Motor neuron (in vitro differentiated cells): ENCODE measurements at regions not wholly inside any gene's neighbourhood (a gene's known extent, or its start where the extent isn't known, plus 50 kb on each side); places are given as distances from the start of the nearest gene placed in this dataset.

Experiments
- ATAC-seq, 8 experiments: fragments of 200-7000 bp; cut with Tn5 transposase; replicated peaks in 6 of 8; 2 replicates each; pipeline ENCODE4 v1.8.0; 2021; ENCODE audit warnings: mild to moderate bottlenecking in 8 of 8, moderate library complexity in 8 of 8
- H3K27ac ChIP-seq, 2 donors: fragments of 250-450 bp; sonication (Bioruptor Pico); 2 replicates each; pipeline ENCODE4 v1.9.0; 2021; ENCODE audit warnings: antibody characterized with exemption in 2 of 2, mild to moderate bottlenecking in 2 of 2, moderate library complexity in 1 of 2
- H3K4me1 ChIP-seq, 2 donors: fragments of 250-450 bp; sonication (Bioruptor Pico); replicated peaks in 1 of 2; 2 replicates each; pipeline ENCODE4 v1.6.1; 2021; ENCODE audit warnings: antibody characterized with exemption in 2 of 2, mild to moderate bottlenecking in 2 of 2, moderate library complexity in 1 of 2
- H3K4me3 ChIP-seq, 5 donors: fragments of 250-450 bp; sonication (Bioruptor Pico); 2 replicates each; pipeline ENCODE4 v1.9.0; 2021; ENCODE audit warnings: antibody characterized with exemption in 5 of 5, mild to moderate bottlenecking in 5 of 5, moderate library complexity in 4 of 5
- WGBS, 10 experiments: fragments of 450-650 bp; shearing (Covaris generic); methylation state at CpG; one replicate each; pipeline ENCODE4 v1.0.0; 2022; 5-methylcytosine and 5-hydroxymethylcytosine counted together
- in situ Hi-C, 9 experiments: fragments of 400-800 bp; cut with MboI; loops; one replicate each; pipeline ENCODE4 v1.15.0; 2021; ENCODE audit warnings: low sequenced_read_pairs in 9 of 9, low pct_unique_long_range_greater_than_20kb in 2 of 9; ENCODE audit not compliant: unreplicated experiment in 9 of 9

- in situ Hi-C loops: no loop called here
- H3K4me1 ChIP-seq: peaks cover 9 to 10% of the 10 kb centered on the region in 2 donors
- ATAC-seq: peak; percentile 45 to 99 (median 93)
- H3K27ac ChIP-seq: no peak overlapping the region
- 5 to 80% (median 26%) methylated on average over 1 to 7 of the region's 7 CpGs; no CpG with 5 or more reads in 1 of the 10 experiments for WGBS, 10 experiments
- no peak overlapping the region for H3K4me3 ChIP-seq
These were observed 319.6 kb upstream of the HS3ST1 start for GRCh38 chr4:11748164-11748872.

DNA sequence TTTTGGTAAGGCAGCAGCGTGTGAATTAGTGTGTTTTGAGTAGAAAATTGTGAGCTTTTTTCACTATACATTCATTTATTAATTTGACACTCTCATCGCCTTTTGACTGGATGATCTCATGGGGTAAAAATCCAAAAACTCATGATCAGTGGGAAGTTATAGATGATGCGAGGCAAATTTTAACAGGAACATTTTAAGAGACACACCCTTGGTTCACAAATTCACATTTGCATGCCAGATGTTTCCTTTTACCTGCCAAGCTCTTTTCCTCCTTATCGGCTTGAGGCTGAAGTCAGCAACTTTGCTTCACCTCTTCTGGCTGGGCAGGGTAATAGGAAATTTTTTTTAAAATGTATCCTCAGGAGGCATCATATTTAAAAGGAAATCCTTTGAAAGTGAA, 318.0 kb upstream of the HS3ST1 start:
- no peak overlapping the region for H3K4me3 ChIP-seq
- in situ Hi-C loops: no loop called here
- H3K27ac ChIP-seq: no peak overlapping the region
- peaks cover 9 to 10% of the 10 kb centered on the region in 2 donors for H3K4me1 ChIP-seq
- 11 to 100% (median 90%) methylated on average over 1 to 4 of the region's 4 CpGs for WGBS, 10 experiments
- ATAC-seq: peak in 1 of 8 experiments; percentile 41

DNA sequence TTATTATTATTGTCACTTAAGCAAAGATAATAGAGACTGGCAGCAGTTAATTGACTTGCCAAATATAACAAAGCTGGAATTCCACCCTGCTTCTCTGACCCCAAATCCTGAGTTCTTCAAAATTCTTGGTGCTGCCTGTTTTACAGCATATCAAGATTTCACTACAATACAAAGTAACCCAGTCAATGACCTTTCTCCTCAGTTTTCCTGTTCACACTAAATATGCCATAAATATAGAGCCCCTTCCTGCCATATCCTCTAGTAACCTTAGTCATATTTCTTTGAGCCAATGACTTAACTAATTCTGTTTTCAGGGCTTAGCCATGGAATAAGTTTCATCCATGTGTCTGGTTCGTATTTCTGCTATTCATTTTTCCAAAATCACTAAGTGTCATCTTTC, 315.3 kb upstream of the HS3ST1 start:
- no peak overlapping the region for H3K4me3 ChIP-seq
- peaks cover 9 to 10% of the 10 kb centered on the region in 2 donors for H3K4me1 ChIP-seq
- in situ Hi-C loops: no loop called here
- ATAC-seq: no peak
- no peak overlapping the region for H3K27ac ChIP-seq
- WGBS, 10 experiments: 0 to 100% (median 73%) methylated on average over 1 of the region's 1 CpG

- ATAC-seq: no peak
- Histone ChIP-seq H3K27ac (no peak overlapping the region), H3K4me3 (no peak overlapping the region), H3K4me1 (peaks cover 4 to 6% of the 10 kb centered on the region in 2 donors)
- in situ Hi-C loops: no loop called here
- WGBS, 10 experiments: 13 to 100% (median 83%) methylated on average over 1 of the region's 1 CpG; no CpG with 5 or more reads in 2 of the 10 experiments
These were observed 314.5 kb upstream of the HS3ST1 start for GRCh38 chr4:11743236-11743635.

DNA sequence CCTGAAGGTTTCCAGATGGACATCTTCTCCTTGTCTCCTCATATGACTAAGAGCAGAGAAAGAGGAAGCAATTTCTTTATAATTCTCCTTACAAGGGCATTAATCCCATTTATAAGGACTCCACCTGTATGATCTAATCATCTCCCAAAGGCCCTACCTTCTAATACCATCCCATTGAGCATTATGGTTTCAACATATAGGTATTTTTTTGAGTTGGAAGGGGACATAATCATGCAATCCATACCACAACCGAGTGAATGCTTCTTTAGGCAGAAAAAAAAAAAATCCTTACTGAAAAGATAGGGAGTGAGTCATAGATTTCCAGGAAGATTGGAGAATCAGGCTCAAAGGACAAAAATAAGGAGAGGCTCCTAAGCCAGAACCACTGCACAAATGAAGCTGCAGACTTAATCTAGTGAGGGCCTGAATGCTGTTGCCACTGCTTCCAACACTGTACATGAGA, 312.5 kb upstream of the HS3ST1 start:
- no peak overlapping the region for H3K4me3 ChIP-seq
- H3K4me1 ChIP-seq: no peaks in the 10 kb centered on the region
- ATAC-seq: peak in 3 of 8 experiments; percentile 46 to 59 (median 56)
- in situ Hi-C loops: no loop called here
- WGBS, 10 experiments: 14 to 71% (median 60%) methylated on average over 1 of the region's 1 CpG; no CpG with 5 or more reads in 4 of the 10 experiments
- H3K27ac ChIP-seq: no peak overlapping the region

DNA sequence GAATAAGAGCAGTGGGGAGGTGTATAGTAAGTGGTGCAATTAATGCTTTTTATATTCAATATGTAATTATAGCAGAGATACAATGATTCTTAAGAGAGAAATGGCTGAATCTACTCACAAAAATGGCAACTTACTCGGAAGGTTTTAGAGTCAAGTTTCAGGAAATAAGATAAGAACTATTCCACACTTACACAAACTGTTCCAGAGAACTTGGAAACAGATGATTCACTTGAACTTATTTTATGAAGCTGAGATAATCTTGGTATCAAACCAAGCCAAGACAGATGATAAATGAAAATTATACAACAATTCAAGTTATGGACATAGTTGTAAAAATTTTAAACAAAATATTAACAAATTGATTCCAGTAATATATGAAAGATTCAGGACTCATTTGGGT, 311.3 kb upstream of the HS3ST1 start:
- in situ Hi-C loops: no loop called here
- H3K27ac ChIP-seq: no peak overlapping the region
- H3K4me3 ChIP-seq: no peak overlapping the region
- WGBS, 10 experiments: 0 to 100% (median 55%) methylated on average over 1 of the region's 1 CpG; no CpG with 5 or more reads in 2 of the 10 experiments
- H3K4me1 ChIP-seq: no peaks in the 10 kb centered on the region
- no peak for ATAC-seq

DNA sequence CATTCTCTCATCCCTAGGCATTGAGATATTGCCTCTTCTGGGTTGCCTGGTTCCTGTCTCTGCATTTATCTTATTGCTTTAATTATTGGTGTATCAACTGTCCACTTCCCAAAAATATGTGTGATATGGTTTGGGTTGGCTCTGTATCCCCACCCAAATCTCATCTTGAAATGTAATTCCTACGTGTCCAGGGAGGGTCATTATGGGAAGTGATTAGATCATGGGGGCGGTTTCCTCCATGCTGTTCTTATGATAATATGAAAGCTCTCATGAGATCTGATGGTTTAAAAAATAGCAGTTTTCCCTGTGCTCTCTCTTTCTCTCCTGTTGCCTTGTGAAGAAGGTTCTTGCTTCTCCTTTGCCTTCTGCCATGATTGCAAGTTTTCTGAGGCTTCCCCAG, 308.3 kb upstream of the HS3ST1 start:
- peak in 2 of 8 experiments; percentile 75 to 79 for ATAC-seq
- in situ Hi-C loops: no loop called here
- H3K4me1 ChIP-seq: no peaks in the 10 kb centered on the region
- H3K27ac ChIP-seq: no peak overlapping the region
- no peak overlapping the region for H3K4me3 ChIP-seq
- WGBS, 10 experiments: 0 to 86% (median 63%) methylated on average over 1 to 2 of the region's 2 CpGs; no CpG with 5 or more reads in 3 of the 10 experiments

GRCh38 chr4:11735651-11736050, 307.0 kb upstream of the HS3ST1 start:
- Histone ChIP-seq H3K4me1 (no peaks in the 10 kb centered on the region), H3K4me3 (no peak overlapping the region), H3K27ac (no peak overlapping the region)
- in situ Hi-C loops: no loop called here
- ATAC-seq: no peak

DNA sequence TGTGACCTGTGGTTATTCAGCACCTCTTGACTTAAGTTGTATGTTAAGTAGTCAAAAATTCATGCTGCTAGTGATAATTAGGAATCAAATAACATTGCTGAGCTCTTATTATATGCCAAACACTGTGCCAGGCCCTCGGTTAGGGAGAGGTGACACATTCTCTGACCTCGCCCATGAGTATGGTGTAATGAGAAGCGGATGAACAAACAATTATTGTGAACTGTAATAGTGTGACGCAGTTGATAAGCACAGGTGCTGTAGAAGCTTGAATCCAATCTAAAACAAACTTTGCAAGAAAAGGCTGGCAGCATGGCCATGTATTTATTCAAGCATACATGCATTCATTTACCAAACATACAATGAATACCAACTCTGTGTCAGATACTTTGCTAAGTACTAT, 303.5 kb upstream of the HS3ST1 start:
- 16 to 93% (median 55%) methylated on average over 1 to 4 of the region's 4 CpGs; no CpG with 5 or more reads in 2 of the 10 experiments for WGBS, 10 experiments
- no peak overlapping the region for H3K4me3 ChIP-seq
- no peak overlapping the region for H3K27ac ChIP-seq
- in situ Hi-C loops: no loop called here
- H3K4me1 ChIP-seq: no peaks in the 10 kb centered on the region
- peak in 1 of 8 experiments; percentile 39 for ATAC-seq

DNA sequence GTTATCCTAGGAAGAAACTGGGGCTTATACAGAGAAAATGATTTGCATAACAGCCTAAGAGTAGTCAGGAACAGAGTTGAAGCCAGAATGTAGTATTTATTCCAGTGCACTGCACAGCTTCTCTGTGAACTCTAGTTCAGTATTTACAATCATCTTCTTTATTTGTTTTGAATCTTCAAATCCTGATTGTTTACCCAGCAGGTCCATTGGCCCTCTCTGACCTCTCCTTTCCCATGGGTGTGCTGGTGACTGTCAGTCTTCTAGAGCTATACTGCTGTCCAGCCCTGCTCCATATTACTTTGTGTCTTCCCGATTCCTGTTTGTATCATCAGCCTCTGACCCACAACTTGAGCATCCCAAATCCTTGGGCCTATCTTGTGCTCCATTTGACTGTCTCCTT, 301.9 kb upstream of the HS3ST1 start:
- 17 to 89% (median 63%) methylated on average over 1 of the region's 1 CpG; no CpG with 5 or more reads in 5 of the 10 experiments for WGBS, 10 experiments
- in situ Hi-C loops: no loop called here
- H3K4me3 ChIP-seq: no peak overlapping the region

DNA sequence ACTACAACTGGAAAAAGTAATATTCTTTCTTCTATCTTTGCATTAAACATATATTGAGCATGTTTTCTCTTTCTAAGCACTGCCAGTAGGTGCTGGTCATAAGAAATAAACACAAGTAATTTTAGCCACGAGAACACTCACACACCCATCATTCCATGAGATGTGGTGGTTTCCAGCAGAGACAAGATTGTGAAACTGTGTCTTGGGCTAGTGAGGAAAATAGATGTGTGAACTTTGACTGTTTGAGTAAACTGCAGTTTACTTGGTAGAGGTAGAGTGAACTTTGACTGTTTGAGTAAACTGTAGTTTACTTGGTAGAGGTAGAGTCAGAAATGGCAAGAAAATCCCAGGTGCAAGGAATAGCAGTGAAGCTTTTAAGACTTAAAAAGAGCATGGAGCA, 300.9 kb upstream of the HS3ST1 start:
- in situ Hi-C loops: no loop called here
- WGBS, 10 experiments: 0 to 100% (median 80%) methylated on average over 1 of the region's 1 CpG; no CpG with 5 or more reads in 5 of the 10 experiments
- no peak overlapping the region for H3K4me3 ChIP-seq
- H3K27ac ChIP-seq: no peak overlapping the region
- no peaks in the 10 kb centered on the region for H3K4me1 ChIP-seq
- ATAC-seq: peak in 1 of 8 experiments; percentile 63

More for the DNA sequence above, 301.9 kb upstream of the HS3ST1 start:
- H3K27ac ChIP-seq: no peak overlapping the region
- ATAC-seq: no peak
- no peaks in the 10 kb centered on the region for H3K4me1 ChIP-seq

DNA sequence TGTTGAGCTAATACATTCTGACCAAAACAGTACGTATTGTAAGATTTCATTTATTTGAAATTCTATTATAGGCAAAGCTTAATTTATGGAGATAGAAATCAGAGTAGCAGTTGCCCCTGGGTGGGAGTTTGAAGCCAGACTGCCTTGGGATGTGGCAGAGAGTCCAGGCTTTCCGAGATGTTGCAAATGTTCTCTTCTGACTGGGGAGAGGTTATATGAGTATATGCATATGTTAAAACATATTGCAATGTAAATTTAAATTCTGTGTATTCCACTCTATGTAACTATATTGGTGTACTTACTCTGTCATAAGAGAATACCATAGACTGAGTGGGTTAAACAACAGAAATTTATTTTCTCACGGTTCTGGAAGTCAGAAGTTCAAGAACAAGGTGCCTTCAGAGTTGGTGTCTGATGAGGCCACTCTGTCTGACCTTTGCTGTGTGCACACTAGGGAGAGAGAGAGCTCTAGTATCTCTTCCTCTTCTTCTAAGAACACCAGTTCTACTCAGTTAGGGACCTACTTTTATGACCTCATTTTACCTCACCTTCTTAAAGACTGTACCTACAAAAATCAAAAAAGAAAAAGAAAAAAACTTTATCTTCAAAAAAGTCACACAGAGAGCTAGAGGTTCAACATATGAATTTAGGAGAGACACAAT, 299.3 kb upstream of the HS3ST1 start:
- 0 to 91% (median 72%) methylated on average over 1 to 3 of the region's 3 CpGs; no CpG with 5 or more reads in 2 of the 10 experiments for WGBS, 10 experiments
- peak in 3 of 8 experiments; percentile 55 to 96 (median 81) for ATAC-seq
- Histone ChIP-seq H3K4me1 (no peaks in the 10 kb centered on the region), H3K27ac (no peak overlapping the region), H3K4me3 (no peak overlapping the region)
- in situ Hi-C loops: no loop called here

DNA sequence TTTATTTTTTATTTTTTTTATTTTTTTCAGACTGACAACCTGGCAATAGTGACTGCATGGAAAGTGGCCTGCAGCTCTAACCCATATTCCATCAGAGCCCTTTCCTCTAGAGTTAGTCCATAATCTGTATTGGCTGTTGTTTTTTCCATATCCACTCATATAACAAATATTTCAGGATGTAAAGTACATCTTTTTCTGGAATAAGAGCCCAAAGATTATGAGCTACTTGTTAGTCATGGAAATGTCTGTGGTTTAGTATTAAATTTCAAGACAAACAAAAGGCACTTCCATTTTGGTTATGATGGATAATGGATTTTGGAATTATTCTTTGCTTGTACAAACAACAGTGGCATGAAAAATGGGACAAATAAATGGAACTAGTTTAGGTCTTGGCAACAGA, 296.0 kb upstream of the HS3ST1 start:
- in situ Hi-C loops: loop anchor here in 2 of 9 experiments (25.0 kb wide), 2 partner anchors 262 to 287 kb away; partner anchors contain the start of gene HS3ST1 (in 1 of the 2)
- Histone ChIP-seq H3K4me3 (no peak overlapping the region), H3K27ac (no peak overlapping the region), H3K4me1 (no peaks in the 10 kb centered on the region)
- ATAC-seq: no peak
